ENCODE measurements at regions not wholly inside any gene's neighbourhood (a gene's known extent, or its start where the extent isn't known, plus 50 kb on each side); places are given as distances from the start of the nearest gene placed in this dataset.

DNA sequence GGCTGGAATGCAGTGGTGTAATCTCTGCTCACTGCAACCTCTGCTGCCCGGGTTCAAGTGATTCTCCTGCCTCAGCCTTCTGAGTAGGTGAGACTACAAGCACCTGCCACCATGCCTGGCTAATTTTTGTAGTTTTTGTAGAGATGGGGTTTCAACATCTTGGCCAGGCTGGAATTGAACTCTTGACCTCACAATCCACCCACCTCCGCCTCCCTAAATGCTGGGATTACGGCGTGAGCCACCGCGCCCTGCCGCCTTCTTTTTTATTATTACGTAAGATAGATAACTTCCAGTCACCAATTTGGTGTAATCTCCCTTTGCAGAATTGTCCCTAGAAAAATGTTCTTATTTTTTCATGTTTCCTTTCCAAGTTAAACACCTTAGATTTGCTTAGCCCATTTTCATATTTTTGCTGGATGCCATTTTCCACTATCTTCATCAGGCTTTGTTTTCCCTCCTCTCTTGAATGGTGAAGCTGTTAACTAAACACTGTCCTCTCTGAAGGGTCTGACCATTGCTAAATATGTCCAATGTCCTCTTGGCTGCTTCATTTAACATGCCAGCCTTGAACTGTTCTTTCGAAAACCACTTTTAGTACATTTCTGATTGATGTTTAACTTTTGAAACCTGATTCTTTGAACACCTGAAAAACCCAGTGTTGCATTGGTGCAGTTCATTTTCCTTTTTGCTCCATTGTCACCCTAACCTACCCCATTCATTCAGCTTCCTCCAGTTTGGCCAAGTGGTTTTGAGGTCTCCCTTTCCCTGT is 135.1 kb upstream of the PIK3R1 start:
- TF ChIP-seq POLR2A (IDR thresholded peaks at IDR 0.05; ENCODE audit: low read depth, low read length) = no peak
- no peak for TF ChIP-seq TAF1 (IDR thresholded peaks at IDR 0.05; ENCODE audit: borderline replicate concordance, low read depth, low read length)
- no peak for TF ChIP-seq POLR2AphosphoS5 (IDR thresholded peaks at IDR 0.05; ENCODE audit: low read depth, low read length)
